ENCODE measurements at regions not wholly inside any gene's neighbourhood (a gene's known extent, or its start where the extent isn't known, plus 50 kb on each side); places are given as distances from the start of the nearest gene placed in this dataset.
"Not testable (repeated sequence)": the region's sequence is repeated elsewhere in the genome, so short reads cannot be mapped to it uniquely, and the experiment has no call there.

DNA sequence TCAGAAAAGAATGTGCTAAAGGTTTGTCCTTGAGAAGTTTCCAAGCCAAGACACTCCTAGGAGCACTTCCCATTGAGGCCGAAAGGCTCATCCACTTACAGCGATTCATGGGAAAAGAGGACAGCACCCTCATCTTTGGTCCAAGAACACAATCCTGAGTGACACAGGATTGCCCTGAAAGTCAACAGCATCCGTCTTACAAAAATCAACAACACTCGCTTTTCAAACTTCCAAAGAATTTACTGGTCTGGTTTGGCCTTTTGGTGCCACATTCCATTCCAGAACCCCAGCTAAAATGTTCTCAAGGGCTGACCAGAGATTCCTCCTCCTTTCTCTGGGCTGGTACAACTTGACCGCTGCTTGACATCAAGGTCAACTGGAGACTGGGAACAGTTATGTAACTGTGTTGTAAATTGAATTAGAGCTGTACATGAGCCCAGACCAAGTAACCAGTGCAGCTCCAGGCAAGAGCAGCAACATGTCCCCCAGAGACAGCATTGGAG lies 415.8 kb upstream of the PIK3R1 start:
- peaks cover 7% of the 10 kb centered on the region for H3K9me3 Mint-ChIP-seq
- H3K4me3 Mint-ChIP-seq: no peak overlapping the region
- no peaks in the 10 kb centered on the region for H3K4me1 Mint-ChIP-seq (ENCODE audit: low read depth)
- ATAC-seq: no peak
- H3K27me3 Mint-ChIP-seq (ENCODE audit: low read depth): peaks cover 2% of the 10 kb centered on the region
- no peaks in the 10 kb centered on the region for H3K36me3 Mint-ChIP-seq (ENCODE audit: insufficient read depth)
- no peak for DNase-seq

DNA sequence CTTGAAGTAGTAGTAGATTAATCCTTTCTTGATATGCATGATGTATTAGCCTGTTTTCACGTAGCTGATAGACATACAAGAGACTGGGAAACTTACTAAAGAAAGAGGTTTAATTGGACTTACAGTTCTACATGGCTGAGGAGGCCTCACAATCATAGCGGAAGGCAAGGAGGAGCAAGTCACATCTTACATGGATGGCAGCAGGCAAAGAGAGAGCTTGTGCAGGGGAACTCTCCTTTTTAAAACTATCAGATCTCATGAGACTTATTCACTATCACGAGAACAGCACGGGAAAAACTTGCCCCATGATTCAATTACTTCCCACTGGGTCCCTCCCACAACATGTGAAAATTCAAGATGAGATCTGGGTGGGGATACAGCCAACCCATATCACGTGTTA lies 417.1 kb upstream of the PIK3R1 start:
- H3K36me3 Mint-ChIP-seq (ENCODE audit: insufficient read depth); H3K9me3 Mint-ChIP-seq; H3K27me3 Mint-ChIP-seq (ENCODE audit: low read depth); H3K4me1 Mint-ChIP-seq (ENCODE audit: low read depth); DNase-seq; H3K4me3 Mint-ChIP-seq; ATAC-seq: not testable (repeated sequence)

DNA sequence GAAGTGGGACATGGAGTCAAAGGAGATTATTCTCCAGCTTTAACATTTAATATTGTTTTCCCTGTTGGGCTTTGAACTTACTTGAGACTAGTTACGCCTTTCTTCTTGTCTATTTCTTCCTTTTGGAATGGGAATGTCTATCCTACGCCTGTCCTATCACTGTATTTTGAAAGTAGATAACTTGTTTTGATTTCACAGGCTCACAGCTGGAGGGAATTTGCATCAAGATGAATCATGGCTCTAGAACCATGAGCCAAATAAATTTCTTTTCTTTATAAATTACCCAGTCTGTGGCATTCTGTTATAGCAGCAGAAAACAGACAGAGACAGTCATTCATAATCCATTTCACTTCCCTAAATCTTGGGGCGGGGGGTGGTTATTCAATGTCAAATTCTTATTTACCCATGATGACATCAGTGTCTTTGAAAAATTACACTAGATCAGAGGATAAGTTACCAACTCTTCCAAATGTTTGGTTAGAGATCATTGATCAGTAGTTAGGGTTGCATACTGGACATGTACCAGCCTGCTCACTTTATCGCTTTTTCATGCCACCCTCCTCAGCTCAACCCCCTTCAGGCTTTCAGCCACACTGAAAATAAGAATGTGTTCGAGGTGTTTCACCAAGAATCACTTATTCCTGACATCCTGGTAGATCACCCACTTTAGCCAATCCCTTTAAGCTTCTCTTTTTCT lies 419.6 kb upstream of the PIK3R1 start:
- peaks cover 7% of the 10 kb centered on the region for H3K9me3 Mint-ChIP-seq
- no peak overlapping the region for H3K4me3 Mint-ChIP-seq
- no peaks in the 10 kb centered on the region for H3K4me1 Mint-ChIP-seq (ENCODE audit: low read depth)
- peaks cover 2% of the 10 kb centered on the region for H3K27me3 Mint-ChIP-seq (ENCODE audit: low read depth)
- H3K36me3 Mint-ChIP-seq (ENCODE audit: insufficient read depth): no peaks in the 10 kb centered on the region
- ATAC-seq (no peak), DNase-seq (no peak)

DNA sequence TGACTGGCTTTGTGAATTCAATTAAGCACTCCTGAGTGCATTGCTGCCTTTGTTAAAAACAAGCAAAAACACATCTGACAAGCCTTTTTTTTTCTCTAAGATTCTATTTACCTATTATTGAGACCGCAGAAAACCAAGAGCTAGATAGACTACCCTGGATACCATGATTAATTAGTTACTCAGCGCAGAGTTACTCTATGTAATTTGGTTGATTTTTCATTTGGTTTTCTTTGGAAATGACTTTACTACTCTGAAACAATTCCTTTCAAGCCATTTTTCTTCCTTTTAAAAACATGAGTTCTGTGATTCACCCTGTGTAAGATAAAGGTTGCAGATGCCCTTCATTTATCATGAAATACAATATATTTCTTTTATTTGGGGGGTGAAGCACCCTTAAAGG lies 421.6 kb upstream of the PIK3R1 start:
- H3K4me1 Mint-ChIP-seq (ENCODE audit: low read depth): no peaks in the 10 kb centered on the region
- peaks cover 2% of the 10 kb centered on the region for H3K27me3 Mint-ChIP-seq (ENCODE audit: low read depth)
- H3K4me3 Mint-ChIP-seq: no peak overlapping the region
- DNase-seq (no peak), ATAC-seq (no peak)
- H3K36me3 Mint-ChIP-seq (ENCODE audit: insufficient read depth): no peaks in the 10 kb centered on the region
- H3K9me3 Mint-ChIP-seq: peaks cover 7% of the 10 kb centered on the region

DNA sequence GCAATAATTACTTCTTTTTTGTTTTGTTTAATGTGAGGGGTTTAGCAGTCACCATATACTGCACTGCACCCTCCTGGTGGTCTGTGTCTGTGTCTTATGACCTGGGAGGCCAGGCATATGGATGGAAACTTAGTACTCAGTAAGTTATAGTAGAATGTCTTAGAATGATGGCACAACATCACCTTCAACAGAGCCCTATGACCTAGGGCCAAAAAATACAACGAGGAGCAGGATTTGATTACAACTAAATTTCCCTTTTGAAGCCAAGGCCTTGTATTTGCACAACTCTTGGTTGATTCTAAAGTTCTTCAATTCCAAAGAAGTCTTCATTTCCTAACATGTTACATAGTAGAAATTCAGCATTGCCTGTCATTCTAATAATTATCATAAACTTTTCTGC lies 422.1 kb upstream of the PIK3R1 start:
- H3K9me3 Mint-ChIP-seq: peaks cover 2% of the 10 kb centered on the region
- no peak for DNase-seq
- peaks cover 2% of the 10 kb centered on the region for H3K27me3 Mint-ChIP-seq (ENCODE audit: low read depth)
- H3K4me3 Mint-ChIP-seq: no peak overlapping the region
- H3K4me1 Mint-ChIP-seq (ENCODE audit: low read depth): no peaks in the 10 kb centered on the region
- H3K36me3 Mint-ChIP-seq (ENCODE audit: insufficient read depth): no peaks in the 10 kb centered on the region
- no peak for ATAC-seq

DNA sequence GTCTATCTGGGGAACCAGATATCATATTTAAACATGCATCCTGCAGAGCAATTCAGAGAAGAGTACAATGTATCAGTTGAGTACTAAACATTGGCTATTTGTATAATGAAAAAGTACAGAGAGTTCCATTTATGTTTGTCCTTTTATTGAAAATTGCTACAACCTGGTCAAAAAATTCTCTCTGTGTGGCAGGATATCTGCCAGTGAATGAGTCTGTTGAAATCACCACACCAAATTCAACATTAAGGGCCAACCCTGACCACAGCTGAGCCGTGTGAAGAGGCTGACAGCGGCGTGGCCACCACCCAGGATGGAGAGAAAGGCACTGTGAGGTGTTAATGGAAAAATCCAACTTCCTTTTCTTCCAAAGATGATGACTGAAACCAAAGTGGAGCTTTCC lies 422.7 kb upstream of the PIK3R1 start:
- no peaks in the 10 kb centered on the region for H3K36me3 Mint-ChIP-seq (ENCODE audit: insufficient read depth)
- H3K9me3 Mint-ChIP-seq: no peaks in the 10 kb centered on the region
- DNase-seq (no peak), ATAC-seq (no peak)
- no peak overlapping the region for H3K4me3 Mint-ChIP-seq
- peaks cover 2% of the 10 kb centered on the region for H3K27me3 Mint-ChIP-seq (ENCODE audit: low read depth)
- no peaks in the 10 kb centered on the region for H3K4me1 Mint-ChIP-seq (ENCODE audit: low read depth)

DNA sequence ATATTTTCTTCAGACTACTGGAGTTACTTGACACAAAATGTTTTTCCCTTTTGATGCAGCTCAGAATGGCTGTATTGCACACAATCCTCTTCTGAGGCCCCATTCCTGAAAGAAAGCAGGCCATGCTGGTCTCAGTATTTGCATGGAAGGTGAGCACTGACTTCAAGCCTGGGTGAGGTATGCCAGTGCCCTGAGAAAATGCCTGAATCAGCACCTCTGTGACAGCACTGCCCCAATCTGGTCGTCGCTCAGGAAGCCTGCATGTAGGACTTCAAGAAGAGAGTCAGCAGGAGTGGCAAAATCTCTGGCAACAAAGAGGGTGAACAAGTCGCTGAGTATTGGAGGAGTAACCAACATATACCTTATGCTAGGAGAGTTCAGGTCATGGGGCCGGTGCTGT lies 425.2 kb upstream of the PIK3R1 start:
- no peaks in the 10 kb centered on the region for H3K4me1 Mint-ChIP-seq (ENCODE audit: low read depth)
- H3K4me3 Mint-ChIP-seq: no peak overlapping the region
- H3K27me3 Mint-ChIP-seq (ENCODE audit: low read depth): no peaks in the 10 kb centered on the region
- no peaks in the 10 kb centered on the region for H3K36me3 Mint-ChIP-seq (ENCODE audit: insufficient read depth)
- ATAC-seq (no peak), DNase-seq (no peak)
- H3K9me3 Mint-ChIP-seq: no peaks in the 10 kb centered on the region

DNA sequence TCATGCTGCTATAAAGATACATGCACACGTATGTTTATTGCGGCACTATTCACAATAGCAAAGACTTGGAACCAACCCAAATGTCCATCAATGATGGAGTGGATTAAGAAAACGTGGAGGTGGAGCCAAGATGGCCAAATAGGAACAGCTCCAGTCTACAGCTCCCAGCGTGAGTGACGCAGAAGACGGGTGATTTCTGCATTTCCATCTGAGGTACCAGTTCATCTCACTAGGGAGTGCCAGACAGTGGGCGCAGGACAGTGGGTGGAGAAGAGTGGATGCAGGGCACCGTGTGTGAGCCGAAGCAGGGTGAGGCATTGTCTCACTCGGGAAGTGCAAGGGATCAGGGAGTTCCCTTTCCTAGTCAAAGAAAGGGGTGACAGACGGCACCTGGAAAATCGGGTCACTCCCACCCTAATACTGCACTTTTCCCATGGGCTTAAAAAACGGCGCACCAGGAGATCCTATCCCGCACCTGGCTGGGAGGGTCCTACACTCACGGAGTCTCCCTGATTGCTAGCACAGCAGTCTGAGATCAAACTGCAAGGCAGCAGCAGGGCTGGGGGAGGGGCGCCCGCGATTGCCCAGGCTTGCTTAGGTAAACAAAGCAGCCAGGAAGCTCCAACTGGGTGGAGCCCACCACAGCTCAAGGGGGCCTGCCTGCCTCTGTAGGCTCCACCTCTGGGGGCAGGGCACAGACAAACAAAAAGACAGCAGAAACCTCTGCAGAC lies 435.5 kb upstream of the PIK3R1 start:
- DNase-seq; H3K36me3 Mint-ChIP-seq (ENCODE audit: insufficient read depth); H3K4me3 Mint-ChIP-seq; H3K27me3 Mint-ChIP-seq (ENCODE audit: low read depth); H3K9me3 Mint-ChIP-seq; ATAC-seq; H3K4me1 Mint-ChIP-seq (ENCODE audit: low read depth): not testable (repeated sequence)

DNA sequence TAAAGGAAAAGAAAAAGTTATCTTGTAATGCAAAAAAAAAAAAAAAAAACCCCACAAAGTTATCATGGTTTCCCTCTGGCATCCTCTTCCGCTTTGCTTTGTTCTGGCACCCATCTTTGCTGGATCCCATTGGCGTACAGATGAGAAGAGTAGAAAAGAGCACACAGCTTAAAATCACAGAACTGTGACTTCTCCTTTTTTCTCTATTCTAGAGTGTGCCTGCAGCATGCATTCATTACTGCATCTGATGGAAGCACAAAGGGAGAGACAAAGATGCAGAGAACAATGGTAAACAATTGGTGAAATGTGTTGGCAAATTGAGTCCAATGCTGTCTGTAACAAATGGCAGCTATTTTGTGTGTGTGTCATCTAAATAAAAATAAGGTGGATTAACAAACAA lies 440.8 kb upstream of the PIK3R1 start:
- H3K9me3 Mint-ChIP-seq: no peaks in the 10 kb centered on the region
- H3K4me3 Mint-ChIP-seq: no peak overlapping the region
- H3K36me3 Mint-ChIP-seq (ENCODE audit: insufficient read depth): no peaks in the 10 kb centered on the region
- ATAC-seq (no peak), DNase-seq (no peak)
- peaks cover 9% of the 10 kb centered on the region for H3K27me3 Mint-ChIP-seq (ENCODE audit: low read depth)
- H3K4me1 Mint-ChIP-seq (ENCODE audit: low read depth): peaks cover under 1% of the 10 kb centered on the region

DNA sequence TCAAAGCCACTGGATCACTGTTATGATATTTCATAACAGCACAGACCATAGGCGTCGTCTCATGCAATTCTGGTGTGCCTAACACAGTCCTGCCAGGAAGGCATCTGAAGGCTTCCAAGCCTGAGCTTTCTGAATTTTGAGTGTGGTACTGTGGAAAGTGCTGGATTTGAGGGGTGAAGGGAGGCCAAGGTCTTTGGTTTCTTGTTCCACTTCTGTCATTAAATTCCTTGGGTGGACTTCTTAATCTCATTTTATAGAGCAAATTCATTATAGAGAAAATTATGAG lies 441.3 kb upstream of the PIK3R1 start:
- no peaks in the 10 kb centered on the region for H3K4me1 Mint-ChIP-seq (ENCODE audit: low read depth)
- no peaks in the 10 kb centered on the region for H3K9me3 Mint-ChIP-seq
- ATAC-seq (no peak), DNase-seq (no peak)
- no peaks in the 10 kb centered on the region for H3K36me3 Mint-ChIP-seq (ENCODE audit: insufficient read depth)
- no peak overlapping the region for H3K4me3 Mint-ChIP-seq
- H3K27me3 Mint-ChIP-seq (ENCODE audit: low read depth): peaks cover 8% of the 10 kb centered on the region

DNA sequence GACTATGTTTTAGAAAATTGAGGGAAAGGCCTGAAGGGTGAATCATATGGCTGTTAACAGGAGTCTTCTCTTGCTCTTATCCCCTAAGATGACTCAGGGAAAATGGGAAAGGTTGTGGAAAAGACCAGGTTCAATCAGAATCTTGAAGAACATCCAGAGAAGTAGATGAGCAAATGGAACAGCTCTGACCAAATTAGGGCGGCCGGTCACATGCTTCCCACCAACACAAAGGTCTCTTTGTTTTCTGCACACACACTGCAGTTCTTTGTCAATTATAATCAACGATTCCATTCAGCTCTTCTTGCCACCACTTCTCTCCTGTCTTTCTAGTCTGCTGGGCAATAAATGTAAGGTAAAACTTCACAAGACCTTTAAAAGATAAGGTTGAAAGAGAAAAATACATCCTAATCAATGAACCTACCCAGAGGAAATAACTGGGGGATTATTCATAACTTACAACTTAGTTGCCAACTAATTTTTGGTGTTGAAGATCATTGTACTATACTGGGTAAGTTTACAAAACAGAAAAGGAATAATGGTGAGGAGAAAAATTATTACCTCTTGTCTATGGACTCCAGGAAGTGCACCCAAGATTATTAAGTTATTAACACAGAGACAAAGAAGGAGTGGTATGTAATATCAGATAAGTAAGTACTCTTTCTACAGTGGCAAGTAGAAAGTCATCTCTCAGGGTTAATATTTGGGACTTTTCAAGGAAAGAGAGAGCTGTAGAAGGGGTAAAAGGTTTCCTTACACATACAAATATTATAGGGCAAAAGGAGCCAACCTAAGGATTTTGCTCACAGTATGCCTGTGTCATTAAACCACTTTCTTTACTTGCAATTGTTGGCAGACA lies 441.9 kb upstream of the PIK3R1 start:
- Mint-ChIP-seq H3K9me3 (no peaks in the 10 kb centered on the region), H3K27me3 (ENCODE audit: low read depth) (peaks cover 8% of the 10 kb centered on the region), H3K4me1 (ENCODE audit: low read depth) (no peaks in the 10 kb centered on the region), H3K4me3 (no peak overlapping the region), H3K36me3 (ENCODE audit: insufficient read depth) (no peaks in the 10 kb centered on the region)
- DNase-seq (no peak), ATAC-seq (no peak)

DNA sequence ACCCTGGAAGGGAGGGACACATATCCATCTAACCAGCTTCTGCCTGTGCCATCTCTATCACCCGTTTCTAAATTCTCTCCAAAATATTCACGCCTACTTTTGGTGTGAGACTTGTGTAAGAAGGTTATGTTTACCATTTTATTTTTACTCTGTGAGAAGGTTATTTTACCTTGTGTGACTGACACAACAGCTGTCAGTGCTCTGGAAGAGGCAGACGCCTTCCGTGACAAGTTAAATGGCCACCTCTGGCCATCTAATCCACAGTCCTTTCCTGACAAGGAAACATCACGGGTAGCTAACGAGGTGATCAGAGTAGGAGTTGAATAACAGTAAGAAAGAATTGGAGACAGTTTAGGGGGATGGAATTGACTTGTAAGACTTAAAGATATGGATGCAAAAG lies 443.8 kb upstream of the PIK3R1 start:
- Mint-ChIP-seq H3K4me3 (no peak overlapping the region), H3K27me3 (ENCODE audit: low read depth) (peaks cover 4% of the 10 kb centered on the region), H3K4me1 (ENCODE audit: low read depth) (no peaks in the 10 kb centered on the region), H3K9me3 (no peaks in the 10 kb centered on the region), H3K36me3 (ENCODE audit: insufficient read depth) (no peaks in the 10 kb centered on the region)
- DNase-seq (no peak), ATAC-seq (no peak)

DNA sequence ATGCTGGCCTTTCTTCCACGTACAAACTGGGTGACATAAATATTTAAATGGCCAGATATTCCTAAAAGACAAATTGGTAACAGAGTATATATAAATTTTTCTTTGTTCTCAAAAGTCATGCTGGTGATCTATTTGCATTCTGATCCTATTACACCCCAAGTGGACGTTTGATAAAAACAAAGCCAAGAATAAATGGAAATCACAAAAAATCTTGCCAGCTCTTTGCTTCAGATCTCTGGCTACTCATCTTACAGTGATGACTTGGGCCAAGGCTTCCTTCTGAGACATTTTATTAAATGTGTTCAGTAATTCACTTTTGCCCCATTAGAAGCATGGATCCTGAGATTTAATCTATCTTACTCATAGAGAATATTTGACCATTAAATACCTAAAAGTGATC lies 444.3 kb upstream of the PIK3R1 start:
- Mint-ChIP-seq H3K27me3 (ENCODE audit: low read depth) (peaks cover 4% of the 10 kb centered on the region), H3K9me3 (no peaks in the 10 kb centered on the region), H3K4me3 (no peak overlapping the region)

DNA sequence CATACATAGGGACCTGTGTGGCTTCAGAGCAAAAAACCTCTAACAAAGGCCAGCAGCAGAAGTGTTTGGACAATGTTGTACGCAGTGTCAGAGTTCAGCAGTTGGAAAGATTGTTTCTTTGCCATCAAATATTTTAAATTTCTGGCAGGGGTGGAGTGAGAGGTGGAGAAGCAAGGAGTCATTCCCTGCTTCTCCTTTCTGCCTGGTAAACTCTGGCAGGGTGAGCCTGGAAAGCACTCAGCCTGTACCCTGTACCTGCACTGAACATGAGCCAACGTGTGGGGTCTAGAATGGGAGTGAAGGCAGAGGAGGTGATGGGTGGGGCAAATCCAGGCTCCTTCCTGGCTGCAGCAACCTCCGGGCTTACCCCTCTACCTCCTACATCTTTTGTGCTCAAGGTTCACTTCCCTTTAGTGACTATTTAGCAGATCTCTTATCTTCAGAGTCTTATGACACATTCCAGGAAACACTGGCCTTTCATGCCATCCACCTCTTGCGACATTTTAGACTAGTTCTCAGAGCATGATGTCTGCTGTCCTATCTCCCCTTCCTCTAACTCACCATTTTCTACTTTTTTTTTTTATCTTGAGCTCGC lies 445.0 kb upstream of the PIK3R1 start:
- Mint-ChIP-seq H3K9me3 (no peaks in the 10 kb centered on the region), H3K36me3 (ENCODE audit: insufficient read depth) (no peaks in the 10 kb centered on the region), H3K4me3 (no peak overlapping the region), H3K27me3 (ENCODE audit: low read depth) (peaks cover 4% of the 10 kb centered on the region), H3K4me1 (ENCODE audit: low read depth) (no peaks in the 10 kb centered on the region)
- DNase-seq: no peak
- ATAC-seq: no peak

More for the DNA sequence above, 444.3 kb upstream of the PIK3R1 start:
- ATAC-seq (no peak), DNase-seq (no peak)
- Mint-ChIP-seq H3K4me1 (ENCODE audit: low read depth) (no peaks in the 10 kb centered on the region), H3K36me3 (ENCODE audit: insufficient read depth) (no peaks in the 10 kb centered on the region)

All from activated T-cell treated with anti-CD3 and anti-CD28 coated beads, Interleukin-2, amount 50 U/mL, for 4 hours (primary cell).